Activated naive CD4-positive, alpha-beta T cell treated with anti-CD3 and anti-CD28 coated beads, Interleukin-2, amount 10 ng/mL, durations not matched to agents 7 days and 5 days (primary cell): ENCODE measurements at regions not wholly inside any gene's neighbourhood (a gene's known extent, or its start where the extent isn't known, plus 50 kb on each side); places are given as distances from the start of the nearest gene placed in this dataset.
"Not testable (repeated sequence)": the region's sequence is repeated elsewhere in the genome, so short reads cannot be mapped to it uniquely, and the experiment has no call there.

ENCODE experiments used
- CTCF ChIA-PET: fragments of 350-600 bp; sonication (Branson Sonifier 250); formaldehyde crosslinking; loops from one replicate; lab custom pipeline; 2021; ENCODE audit warnings: antibody characterized with exemption; lab: Charles Lee
- DNase-seq: peaks from one replicate; pipeline ENCODE4 v3.0.0-alpha.2; 2020
- H3K27ac Mint-ChIP-seq: one replicate; pipeline ENCODE4 v1.8.0; 2021; ENCODE audit warnings: mild to moderate bottlenecking, moderate library complexity, mixed read lengths
- H3K27me3 Mint-ChIP-seq: one replicate; pipeline ENCODE4 v1.8.0; 2021; ENCODE audit warnings: mild to moderate bottlenecking, mixed read lengths
- H3K36me3 Mint-ChIP-seq: one replicate; pipeline ENCODE4 v1.8.0; 2021; ENCODE audit warnings: mixed read lengths
- H3K4me1 Mint-ChIP-seq: one replicate; pipeline ENCODE4 v1.8.0; 2021; ENCODE audit warnings: mixed read lengths
- H3K4me3 Mint-ChIP-seq: one replicate; pipeline ENCODE4 v1.8.0; 2021; ENCODE audit warnings: mild to moderate bottlenecking, moderate library complexity, mixed read lengths
- H3K9me3 Mint-ChIP-seq: one replicate; pipeline ENCODE4 v1.8.0; 2021; ENCODE audit warnings: mixed read lengths

DNA sequence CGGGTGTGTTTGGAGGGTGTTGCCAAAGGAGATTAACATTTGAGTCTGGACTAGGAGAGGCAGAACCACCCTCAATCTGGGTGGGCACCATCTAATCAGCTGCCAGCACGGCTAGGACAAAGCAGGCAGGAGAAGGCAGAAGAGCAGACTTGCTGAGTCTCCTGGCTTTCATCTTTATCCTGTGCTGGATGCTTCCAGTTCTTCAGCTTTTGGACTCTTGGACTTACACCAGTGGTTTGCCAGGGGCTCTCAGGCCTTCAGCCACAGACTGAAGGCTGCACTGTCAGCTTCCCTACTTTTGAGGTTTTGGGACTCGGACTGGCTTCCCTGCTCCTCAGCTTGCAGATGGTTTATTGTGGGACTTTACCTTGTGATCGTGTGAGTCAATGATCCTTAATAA lies 70.4 kb upstream of the AGAP9 start:
- H3K9me3 Mint-ChIP-seq, H3K4me1 Mint-ChIP-seq, H3K27ac Mint-ChIP-seq, DNase-seq, CTCF ChIA-PET, H3K36me3 Mint-ChIP-seq, H3K4me3 Mint-ChIP-seq: not testable (repeated sequence)
- peaks cover 18% of the 10 kb centered on the region for H3K27me3 Mint-ChIP-seq

DNA sequence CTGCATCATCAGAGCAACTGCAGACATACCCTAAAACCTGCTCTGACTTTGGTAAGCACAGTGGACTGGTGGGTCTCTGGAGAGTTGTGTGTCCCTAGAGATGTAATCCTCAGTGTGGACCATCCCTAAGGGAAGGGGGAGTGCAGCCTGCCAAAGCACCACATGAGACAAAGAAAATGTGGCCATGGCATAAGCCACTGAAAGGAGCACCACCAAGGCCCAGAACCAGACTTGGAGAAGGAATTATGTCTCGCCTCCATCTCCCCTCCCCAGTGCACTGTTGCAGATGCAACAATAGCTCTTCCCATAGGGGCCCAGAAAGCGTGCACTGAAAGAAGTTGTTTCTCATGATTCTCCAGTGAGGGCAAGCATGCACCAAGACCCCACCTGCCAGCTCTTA lies 69.7 kb upstream of the AGAP9 start:
- H3K4me3 Mint-ChIP-seq, H3K27ac Mint-ChIP-seq, H3K4me1 Mint-ChIP-seq, H3K9me3 Mint-ChIP-seq, DNase-seq, H3K36me3 Mint-ChIP-seq, CTCF ChIA-PET: not testable (repeated sequence)
- peaks cover 18% of the 10 kb centered on the region for H3K27me3 Mint-ChIP-seq

DNA sequence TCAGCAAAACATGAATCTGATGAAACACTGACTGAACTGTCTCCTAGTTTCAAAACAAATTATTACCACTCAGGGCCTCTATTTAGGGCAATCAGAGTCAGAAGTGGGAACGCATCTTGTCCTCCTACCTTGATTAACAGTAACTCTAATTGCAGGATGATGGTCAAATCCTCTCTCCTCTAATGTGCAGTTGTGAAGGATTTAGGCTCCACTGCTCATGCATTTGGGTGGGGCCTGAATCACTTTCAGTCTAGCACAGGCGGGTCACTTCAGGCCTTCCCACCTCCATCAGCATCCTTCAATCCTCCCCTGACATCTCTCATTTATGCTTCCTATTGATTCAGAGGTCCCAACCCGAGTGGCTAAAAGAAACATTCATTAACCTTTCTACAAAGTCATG lies 67.5 kb upstream of the AGAP9 start:
- DNase-seq, H3K27ac Mint-ChIP-seq, H3K4me3 Mint-ChIP-seq, H3K9me3 Mint-ChIP-seq, H3K4me1 Mint-ChIP-seq, CTCF ChIA-PET, H3K36me3 Mint-ChIP-seq: not testable (repeated sequence)
- H3K27me3 Mint-ChIP-seq, result peaks cover 18% of the 10 kb centered on the region

DNA sequence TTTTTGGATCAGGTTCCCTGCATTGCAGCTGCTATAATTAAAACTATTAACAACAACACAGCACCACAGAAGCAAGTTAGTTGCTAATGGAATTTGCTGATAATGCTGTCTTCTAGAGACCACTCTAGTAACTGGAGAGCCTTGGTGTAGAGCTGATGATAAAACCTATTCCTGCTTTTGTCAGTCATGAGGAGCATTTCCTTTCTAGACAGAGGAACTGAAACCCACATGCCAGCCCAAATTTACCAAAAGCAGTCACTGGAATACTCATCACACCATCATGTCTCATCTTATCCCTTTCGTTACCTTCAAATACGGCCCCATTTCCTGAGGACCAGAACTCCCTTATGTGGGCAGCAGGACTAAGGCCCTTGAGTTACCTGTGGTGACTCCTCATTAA lies 67.1 kb upstream of the AGAP9 start:
- CTCF ChIA-PET, H3K36me3 Mint-ChIP-seq, H3K4me3 Mint-ChIP-seq, H3K9me3 Mint-ChIP-seq, H3K4me1 Mint-ChIP-seq, DNase-seq, H3K27ac Mint-ChIP-seq: not testable (repeated sequence)
- peaks cover 18% of the 10 kb centered on the region for H3K27me3 Mint-ChIP-seq

DNA sequence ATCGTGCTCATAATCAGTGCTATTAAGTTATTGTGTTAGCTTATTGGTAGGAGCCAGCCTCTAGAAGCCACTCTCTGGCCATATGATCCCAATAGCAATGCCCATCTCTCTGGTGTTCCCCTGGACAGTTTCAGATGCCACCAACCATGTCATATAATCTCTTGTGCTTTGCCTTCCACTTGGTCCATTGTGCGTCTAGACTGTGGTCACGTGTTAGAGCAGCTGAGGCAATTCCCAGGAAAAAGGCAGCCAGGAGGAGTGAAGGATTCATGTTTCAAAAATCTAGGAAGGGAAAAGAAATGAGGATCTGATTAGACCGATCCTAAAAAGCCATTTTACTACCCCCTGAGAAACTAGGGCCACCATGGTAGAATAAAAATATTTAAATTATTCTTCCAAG lies 58.6 kb upstream of the AGAP9 start:
- H3K4me3 Mint-ChIP-seq, CTCF ChIA-PET, DNase-seq, H3K9me3 Mint-ChIP-seq, H3K36me3 Mint-ChIP-seq, H3K27me3 Mint-ChIP-seq, H3K27ac Mint-ChIP-seq, H3K4me1 Mint-ChIP-seq: not testable (repeated sequence)

DNA sequence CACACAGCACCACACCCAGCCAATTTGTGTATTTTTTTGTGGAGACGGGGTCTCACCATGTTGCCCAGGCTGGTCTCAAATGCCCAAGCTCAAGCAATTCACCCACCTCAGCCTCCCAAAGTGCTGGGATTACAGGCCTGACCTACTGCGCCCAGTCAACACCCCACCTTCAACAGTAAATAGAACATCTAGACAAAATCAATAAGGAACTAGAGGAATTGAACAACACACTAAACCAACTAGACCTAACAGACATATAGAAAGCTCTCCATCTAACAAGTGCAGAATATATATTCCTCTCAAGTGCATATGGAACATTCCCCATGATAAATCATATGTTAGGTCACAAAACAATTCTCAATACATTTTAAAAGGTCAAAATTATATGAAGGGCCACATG lies 56.6 kb upstream of the AGAP9 start:
- H3K27ac Mint-ChIP-seq, H3K27me3 Mint-ChIP-seq, CTCF ChIA-PET, DNase-seq, H3K36me3 Mint-ChIP-seq, H3K4me3 Mint-ChIP-seq, H3K4me1 Mint-ChIP-seq, H3K9me3 Mint-ChIP-seq: not testable (repeated sequence)

DNA sequence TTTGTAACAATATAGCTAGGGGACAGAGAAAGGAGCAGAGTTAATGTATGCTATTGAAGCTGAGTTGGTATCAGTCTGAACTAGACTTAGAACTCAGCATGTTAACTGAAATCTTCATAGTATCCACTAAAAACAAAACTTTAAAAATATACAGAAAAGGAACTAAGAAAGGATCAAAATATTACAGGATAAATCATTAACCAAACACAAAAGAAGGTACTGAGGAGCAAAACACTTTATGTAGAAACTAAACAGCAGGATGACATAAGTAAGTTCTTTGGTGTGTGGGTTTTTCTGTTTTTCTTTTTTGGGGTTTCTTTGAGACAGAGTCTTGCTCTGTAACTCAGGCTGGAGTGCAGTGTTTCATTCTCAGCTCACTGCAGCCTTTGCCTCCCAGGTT lies 55.1 kb upstream of the AGAP9 start:
- H3K4me1 Mint-ChIP-seq, H3K36me3 Mint-ChIP-seq, H3K27ac Mint-ChIP-seq, DNase-seq, CTCF ChIA-PET, H3K27me3 Mint-ChIP-seq, H3K4me3 Mint-ChIP-seq, H3K9me3 Mint-ChIP-seq: not testable (repeated sequence)
